Dermis microvascular lymphatic vessel endothelial cell (primary cell): ENCODE measurements at regions not wholly inside any gene's neighbourhood (a gene's known extent, or its start where the extent isn't known, plus 50 kb on each side); places are given as distances from the start of the nearest gene placed in this dataset.
A peak's percentile ranks its signal among the peaks of the same experiment; 100 is the strongest.
"Not testable (repeated sequence)": the region's sequence is repeated elsewhere in the genome, so short reads cannot be mapped to it uniquely, and the experiment has no call there.

Source experiments
- DNase-seq, 2 donors: peaks; one replicate each; pipeline versions ENCODE4 v3.0.0 to v3.0.0-alpha.2; 2010; ENCODE audit warnings: low read depth in 2 of 2

- DNase-seq = no peak
These were observed 239.1 kb upstream of the ARID2 start for GRCh38 chr12:45490232-45490881.

DNA sequence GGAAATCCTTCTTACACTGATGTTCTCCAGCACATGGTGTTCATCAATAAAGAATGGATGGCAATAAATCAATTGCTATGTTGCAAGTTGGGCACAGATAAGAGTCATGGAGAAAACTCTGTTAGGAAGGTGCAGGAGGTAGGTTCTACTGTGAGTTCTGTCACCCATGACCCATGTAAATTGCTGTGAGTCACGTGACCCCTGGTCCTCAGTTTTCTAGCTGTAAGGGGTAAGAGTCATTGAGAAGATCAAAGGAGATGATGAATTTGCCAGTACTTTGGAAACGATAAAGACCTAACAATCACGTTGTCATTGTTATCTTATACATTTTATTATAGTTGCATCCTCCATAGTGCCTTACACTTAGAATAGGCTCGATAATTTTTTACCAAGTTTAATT is 235.2 kb upstream of the ARID2 start:
- no peak for DNase-seq

GRCh38 chr12:45498645-45499044 is 230.9 kb upstream of the ARID2 start:
- DNase-seq = no peak

DNA sequence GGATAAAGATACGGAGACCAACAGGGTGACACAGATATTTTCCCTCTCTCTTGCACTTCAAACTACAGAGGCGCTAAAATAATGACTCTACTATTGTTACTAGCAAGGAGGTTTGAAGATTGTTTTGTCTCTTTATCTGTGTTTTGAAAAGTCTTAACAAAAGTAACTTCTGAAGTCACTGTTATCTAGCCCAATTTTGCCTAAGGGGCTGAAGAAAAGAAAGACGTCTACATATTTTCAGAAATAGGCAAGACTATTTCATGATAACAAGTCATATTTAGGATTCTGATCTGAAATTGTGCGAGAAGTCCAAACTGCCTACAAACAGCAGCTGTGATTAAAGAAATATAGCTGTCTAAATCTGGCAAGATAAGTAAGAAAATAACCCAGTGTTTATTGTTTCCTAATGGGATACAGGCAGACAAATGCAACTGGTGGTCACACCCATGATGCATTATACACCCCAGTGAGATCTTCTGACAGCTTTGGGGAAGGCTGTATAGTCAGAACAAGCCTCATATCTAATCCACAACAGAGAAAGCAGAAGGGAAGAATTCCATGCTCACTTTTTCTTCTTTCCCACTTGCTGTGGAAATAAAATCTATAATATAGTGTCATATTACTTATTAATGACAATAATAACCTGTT is 226.9 kb upstream of the ARID2 start:
- DNase-seq = no peak

GRCh38 chr12:45503899-45504298 is 225.6 kb upstream of the ARID2 start:
- no peak for DNase-seq

- no peak for DNase-seq
These were observed 225.0 kb upstream of the ARID2 start for GRCh38 chr12:45504316-45505010.

DNA sequence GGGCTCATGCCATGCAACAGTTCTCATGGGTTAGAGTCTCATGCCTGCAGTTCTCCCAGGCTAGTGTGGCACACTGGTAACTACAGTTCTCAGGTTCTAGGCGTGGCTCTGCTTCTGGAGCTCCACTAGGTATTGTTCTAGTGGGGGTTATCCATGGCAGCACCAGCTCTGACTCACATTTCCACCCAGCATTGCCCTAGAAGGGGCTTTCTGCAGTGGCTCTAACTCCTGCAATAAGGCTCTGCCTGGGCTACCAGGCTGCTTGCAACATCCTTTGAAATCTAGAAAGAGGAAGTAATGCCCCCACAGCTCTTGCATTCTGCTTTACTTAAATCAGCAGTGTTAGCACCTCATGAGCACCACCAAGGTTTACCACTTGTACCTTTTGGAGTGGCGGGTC is 220.3 kb upstream of the ARID2 start:
- no peak for DNase-seq

GRCh38 chr12:45509621-45510020 is 219.9 kb upstream of the ARID2 start:
- no peak for DNase-seq

- DNase-seq = no peak
These were observed 212.1 kb upstream of the ARID2 start for GRCh38 chr12:45517381-45517780.

- no peak for DNase-seq
These were observed 210.9 kb upstream of the ARID2 start for GRCh38 chr12:45518291-45519235.

- no peak for DNase-seq
These were observed 207.3 kb upstream of the ARID2 start for GRCh38 chr12:45522227-45522626.

DNA sequence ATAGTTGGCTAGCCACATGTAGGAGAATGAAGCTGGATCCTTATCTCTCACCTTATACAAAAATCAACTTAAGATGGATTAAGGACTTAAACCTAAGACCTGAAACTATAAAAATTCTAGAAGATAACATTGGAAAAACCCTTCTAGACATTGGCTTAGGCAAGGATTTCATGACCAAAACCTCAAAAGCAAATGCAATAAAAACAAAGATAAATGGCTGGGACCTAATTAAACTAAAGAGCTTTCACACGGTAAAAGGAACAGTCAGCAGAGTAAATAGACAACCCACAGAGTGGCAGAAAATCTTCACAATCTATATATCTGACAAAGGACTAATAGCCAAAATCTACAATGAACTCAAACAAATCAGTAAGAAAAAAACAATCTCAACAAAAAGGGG is 202.7 kb upstream of the ARID2 start:
- DNase-seq = not testable (repeated sequence)

- no peak for DNase-seq
These were observed 197.4 kb upstream of the ARID2 start for GRCh38 chr12:45532113-45532512.

- DNase-seq = no peak
These were observed 193.8 kb upstream of the ARID2 start for GRCh38 chr12:45535610-45536180.

GRCh38 chr12:45536284-45536683 is 193.2 kb upstream of the ARID2 start:
- no peak for DNase-seq

DNA sequence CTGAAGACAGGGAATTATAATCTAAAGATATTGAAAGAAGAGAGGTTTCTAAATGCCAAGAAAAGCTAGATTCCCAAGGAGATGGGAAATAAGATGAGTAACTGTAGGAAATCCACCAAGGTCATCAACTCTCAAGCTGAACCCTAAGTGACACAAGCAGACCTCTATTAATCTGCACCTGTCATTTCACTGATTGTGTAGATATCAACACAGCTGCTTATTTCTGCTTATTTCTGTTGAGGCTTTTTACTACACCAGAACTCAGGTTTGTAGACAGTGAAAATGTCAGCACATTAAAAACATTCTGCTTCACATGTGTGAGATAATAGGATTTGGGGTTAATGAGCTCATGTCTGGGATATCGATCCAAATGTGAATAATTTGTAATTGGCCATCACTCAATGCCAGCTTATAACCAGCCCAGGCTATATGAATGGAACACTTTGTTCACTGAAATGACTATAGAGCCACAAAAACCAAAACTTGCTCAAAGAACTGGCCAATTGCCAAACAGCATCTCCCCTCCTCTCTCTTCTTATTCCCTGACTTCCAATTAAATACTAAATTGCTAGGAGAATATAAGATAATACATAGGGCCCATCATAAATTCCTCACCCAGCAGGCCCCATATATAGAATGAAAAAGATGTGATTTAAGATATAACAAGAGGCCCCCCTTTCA is 188.7 kb upstream of the ARID2 start:
- no peak for DNase-seq

DNA sequence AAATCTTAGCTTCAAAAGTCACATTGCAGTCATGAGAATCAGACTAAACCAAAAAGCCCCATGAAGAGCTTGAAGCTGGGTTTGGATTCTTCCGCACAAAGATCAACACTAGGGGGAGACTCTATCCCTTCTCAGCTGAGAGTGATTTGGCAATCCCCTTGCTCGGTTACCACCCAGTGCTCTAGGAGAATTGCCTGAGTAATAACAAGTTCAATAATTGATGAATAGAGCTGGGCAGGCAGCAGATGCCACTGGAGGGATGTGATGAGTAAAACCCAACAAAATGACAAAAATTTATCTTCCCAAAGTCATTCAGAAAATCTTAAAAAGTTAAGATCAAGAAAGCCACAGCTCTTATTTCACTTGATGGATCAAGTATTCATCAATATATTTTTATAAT is 185.6 kb upstream of the ARID2 start:
- peak; percentile 63 to 78 for DNase-seq

DNA sequence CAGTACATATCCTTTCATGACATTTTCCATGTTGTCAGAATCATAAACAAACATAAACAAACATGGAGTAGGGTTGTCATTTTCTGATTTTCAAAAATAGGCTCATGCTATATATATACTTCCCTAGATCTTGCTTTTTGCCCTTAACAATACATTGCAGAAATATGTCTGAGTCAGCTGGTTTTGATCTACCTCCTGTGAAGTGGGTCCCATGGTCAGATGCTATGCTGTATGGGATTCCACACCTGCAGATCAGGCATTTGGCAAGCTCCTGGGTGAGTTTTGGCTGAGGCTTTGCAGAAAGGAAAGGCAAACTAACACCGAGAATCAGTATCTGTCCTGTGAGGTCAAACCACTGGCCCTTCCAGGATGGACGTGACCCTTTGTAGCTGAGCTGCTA is 183.0 kb upstream of the ARID2 start:
- no peak for DNase-seq

DNA sequence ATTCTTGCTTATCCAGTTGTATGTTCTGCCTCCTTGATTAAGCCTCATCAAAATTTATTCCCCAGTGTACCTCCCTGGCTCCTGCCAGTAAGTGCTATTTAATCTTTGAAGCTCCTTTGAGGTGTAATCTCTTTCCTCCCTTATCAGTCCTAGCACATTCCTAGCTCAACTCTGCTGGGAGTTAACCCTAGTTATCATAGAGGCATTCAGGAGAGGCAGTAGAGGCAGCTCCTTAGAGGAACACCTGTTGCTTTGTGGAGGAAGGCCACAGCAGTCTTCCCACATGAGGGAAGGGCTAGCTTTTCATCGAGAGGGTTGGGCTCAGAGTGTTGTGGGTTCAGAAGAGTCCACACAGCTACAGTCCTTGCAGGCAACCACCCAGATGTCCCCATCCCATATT is 182.4 kb upstream of the ARID2 start:
- no peak for DNase-seq

GRCh38 chr12:45547822-45548221 is 181.7 kb upstream of the ARID2 start:
- DNase-seq = no peak

DNA sequence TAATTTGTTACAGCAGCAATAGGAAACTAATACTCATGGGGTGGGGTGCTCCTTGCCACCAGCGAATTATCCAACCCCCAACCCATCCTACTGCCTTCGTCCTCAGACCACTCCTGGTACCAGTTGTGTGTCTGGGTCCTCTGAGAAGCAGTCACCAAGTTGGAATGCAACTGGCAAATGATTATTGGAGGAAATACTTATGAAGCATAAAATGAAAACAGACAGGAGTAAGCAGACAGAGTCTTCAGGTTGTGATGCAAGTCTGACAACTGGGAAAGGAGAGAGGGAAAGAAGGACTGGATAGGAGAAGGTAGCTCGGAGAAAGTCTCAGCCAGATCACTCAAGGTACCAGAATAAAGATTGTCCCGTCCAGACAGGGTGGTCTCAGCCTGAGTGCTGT is 181.1 kb upstream of the ARID2 start:
- no peak for DNase-seq
